AG09309 (cell line): ENCODE measurements at regions not wholly inside any gene's neighbourhood (a gene's known extent, or its start where the extent isn't known, plus 50 kb on each side); places are given as distances from the start of the nearest gene placed in this dataset.
"Not testable (repeated sequence)": the region's sequence is repeated elsewhere in the genome, so short reads cannot be mapped to it uniquely, and the experiment has no call there.

Experiments
- DNase-seq: peaks from one replicate; pipeline ENCODE4 v3.0.0-alpha.2; 2010; ENCODE audit warnings: low read depth
- H3K4me3 ChIP-seq: 2 replicates; pipeline ENCODE4 v1.5.1; 2011; ENCODE audit warnings: mild to moderate bottlenecking, low read depth, low read length, moderate library complexity; ENCODE audit not compliant: control insufficient read depth
- TF ChIP-seq, protein P1 (sequence below): IDR thresholded peaks from 2 replicates; pipeline ENCODE4 v1.5.1; 2011; ENCODE audit warnings: mild to moderate bottlenecking, low read depth, low read length, inconsistent platforms; ENCODE audit not compliant: insufficient read depth, control insufficient read depth; ENCODE audit errors: missing control alignments

DNA sequence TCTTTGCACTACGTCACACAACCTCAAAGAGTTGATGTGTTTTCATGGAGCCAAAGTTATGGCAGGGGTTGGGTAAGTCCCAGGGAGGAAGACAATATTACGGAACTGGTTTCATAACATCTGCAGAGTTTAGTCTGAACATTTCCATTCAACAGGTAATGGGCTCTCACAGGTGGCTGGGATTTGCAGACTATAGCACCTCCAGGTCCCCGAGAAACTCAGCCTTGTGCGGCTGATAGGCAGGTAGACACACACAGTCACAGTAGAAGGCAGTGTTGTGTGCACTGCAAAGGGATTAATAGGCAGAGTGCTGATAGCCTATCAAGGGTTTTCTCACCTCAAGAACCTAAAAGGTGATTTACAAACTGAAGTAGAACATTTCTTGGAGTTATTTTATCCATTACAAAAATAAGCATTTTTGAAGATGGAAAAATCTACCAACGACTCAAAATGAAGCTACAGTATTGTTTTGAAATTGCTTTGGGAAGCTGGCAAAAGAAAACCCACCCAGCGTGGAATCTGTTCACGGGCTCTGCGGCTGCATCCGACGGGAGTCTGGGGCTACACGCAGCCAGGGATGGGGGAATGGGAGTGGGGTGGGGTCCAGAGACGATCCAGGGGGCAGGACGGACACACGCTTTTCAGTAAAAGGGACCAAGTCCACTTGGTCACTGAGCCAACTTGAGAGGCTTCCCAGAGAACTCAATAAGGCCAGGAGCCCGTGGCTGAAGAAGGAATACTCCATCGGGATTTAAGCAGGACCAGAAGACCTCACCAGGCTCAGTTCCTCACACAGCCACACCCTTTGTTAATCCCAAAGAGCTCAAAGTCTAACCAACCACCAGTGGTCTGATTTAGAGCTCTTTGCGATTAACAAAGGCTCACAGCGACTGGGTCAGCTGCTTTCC is 82.9 kb downstream of the CHRNA1 start:
- TF ChIP-seq, protein P1, sequence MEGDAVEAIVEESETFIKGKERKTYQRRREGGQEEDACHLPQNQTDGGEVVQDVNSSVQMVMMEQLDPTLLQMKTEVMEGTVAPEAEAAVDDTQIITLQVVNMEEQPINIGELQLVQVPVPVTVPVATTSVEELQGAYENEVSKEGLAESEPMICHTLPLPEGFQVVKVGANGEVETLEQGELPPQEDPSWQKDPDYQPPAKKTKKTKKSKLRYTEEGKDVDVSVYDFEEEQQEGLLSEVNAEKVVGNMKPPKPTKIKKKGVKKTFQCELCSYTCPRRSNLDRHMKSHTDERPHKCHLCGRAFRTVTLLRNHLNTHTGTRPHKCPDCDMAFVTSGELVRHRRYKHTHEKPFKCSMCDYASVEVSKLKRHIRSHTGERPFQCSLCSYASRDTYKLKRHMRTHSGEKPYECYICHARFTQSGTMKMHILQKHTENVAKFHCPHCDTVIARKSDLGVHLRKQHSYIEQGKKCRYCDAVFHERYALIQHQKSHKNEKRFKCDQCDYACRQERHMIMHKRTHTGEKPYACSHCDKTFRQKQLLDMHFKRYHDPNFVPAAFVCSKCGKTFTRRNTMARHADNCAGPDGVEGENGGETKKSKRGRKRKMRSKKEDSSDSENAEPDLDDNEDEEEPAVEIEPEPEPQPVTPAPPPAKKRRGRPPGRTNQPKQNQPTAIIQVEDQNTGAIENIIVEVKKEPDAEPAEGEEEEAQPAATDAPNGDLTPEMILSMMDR = no peak
- H3K4me3 ChIP-seq = peak overlapping the region; percentile 90
- DNase-seq = no peak

DNA sequence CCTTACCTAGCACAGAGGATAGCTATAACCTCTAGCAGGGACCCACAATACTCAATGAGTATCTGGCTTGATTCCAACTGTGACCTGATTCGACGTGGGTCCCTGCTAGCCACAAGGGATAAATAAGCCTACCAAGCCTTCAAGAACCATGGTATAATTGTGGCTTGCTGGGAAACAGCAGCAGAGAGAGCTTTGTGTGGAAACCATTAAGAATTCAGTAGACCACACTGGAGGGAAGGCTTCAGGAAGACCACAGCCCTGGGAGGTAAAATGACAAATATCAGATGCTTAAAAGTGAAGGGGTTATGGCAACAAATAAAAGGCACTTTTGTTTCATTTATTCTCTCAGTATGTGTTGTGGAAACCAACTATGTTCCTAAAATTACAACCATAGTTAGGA is 82.6 kb upstream of the WIPF1 start:
- TF ChIP-seq, protein P1 = no peak
- no peak overlapping the region for H3K4me3 ChIP-seq
- no peak for DNase-seq

DNA sequence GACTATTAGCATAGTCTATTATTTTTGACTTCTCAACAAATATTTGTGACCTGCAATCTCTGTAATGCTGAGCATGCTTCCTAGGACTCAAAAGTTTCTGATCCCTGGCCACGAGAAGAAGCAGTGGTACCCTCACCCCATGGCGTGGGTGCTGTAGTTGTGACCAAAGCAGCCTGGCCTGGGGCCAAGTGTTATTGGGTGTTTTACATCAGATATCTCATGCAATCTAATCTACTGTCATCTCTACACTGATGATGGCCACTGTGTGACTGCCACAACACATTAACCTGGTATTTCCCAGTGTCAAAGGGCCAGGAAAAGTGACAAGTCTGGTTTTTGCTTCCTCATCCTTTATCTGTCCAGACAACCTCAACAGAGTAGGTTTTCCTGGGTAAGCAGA is 80.8 kb upstream of the WIPF1 start:
- no peak for DNase-seq
- no peak overlapping the region for H3K4me3 ChIP-seq
- TF ChIP-seq, protein P1 = no peak

DNA sequence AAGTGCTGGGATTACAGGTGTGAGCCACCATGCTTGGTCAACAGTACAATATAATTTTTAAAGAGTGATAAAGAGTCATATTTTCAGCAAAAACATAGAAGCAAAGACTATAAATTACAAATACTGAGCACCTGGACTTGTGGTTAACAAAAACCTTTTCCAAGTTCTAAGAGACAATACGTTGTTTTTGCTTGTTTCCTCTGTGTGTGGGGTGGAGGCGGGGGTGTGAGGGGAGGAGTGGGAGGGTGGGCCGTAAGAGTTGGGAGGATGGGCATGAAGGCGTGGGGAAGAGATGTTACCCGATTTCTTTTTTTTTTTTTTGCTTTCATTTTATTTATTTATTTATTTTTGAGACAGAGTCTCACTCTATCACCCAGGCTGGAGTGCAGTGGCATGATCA is 78.0 kb upstream of the WIPF1 start:
- H3K4me3 ChIP-seq = no peak overlapping the region
- TF ChIP-seq, protein P1 = no peak
- DNase-seq = no peak

DNA sequence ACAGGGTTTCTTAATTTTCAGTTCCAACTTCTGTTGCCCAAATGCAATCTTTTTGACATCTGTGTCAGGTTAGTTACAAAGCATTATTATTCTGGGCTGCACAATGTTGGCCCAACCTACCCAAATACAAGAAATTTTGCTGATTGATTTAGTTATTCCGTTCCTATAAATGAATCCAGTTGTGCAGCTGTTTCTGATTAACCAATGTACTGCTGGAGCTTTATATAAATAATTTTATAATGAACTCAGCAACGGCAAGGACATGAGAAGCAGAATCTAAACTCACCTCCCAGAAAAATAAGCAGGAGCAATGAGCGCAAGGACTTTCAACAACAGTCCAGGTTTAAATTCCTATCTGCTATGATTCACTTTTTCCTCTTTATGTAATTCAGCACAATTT is 76.3 kb upstream of the WIPF1 start:
- TF ChIP-seq, protein P1 = no peak
- no peak for DNase-seq
- H3K4me3 ChIP-seq = no peak overlapping the region

DNA sequence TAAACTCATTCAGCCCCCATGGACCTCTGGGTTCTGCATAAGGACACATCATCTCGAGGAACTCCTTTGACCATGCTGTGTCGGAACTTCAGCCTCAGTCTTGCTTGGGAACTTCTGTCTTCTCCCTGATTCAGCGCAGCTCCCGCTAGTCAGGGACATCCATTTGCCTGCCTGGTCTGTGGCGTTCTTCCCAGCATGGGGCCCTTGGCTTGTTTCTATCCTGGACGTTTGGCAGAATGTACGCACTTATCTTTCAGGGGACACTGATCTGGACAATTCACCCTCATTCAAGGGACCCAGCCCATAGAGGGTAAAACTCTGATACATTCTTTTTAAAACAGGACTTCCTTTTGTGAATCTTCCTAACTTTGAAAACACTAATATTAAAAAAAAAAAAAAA is 75.8 kb upstream of the WIPF1 start:
- TF ChIP-seq, protein P1 = no peak
- DNase-seq = no peak
- H3K4me3 ChIP-seq = no peak overlapping the region

DNA sequence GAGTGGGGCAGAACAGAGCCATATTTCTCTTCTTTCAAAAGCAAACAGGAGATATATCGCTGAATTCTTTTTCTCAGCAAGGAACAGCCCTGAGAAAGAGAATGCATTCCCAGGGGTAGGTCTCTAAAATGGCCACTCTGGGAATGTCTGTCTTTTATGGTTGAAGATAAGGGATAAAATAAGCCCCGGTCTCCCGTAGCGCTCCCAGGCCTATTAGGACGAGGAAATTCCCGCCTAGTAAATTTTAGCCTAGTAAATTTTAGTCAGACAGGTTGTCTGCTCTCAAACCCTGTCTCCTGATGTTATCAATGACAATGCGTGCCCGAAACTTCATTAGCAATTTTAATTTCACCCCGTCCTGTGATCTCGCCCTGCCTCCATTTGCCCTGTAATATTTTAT is 73.9 kb upstream of the WIPF1 start:
- not testable (repeated sequence) for H3K4me3 ChIP-seq, DNase-seq
